CD1c-positive myeloid dendritic cell (primary cell): ENCODE measurements at regions not wholly inside any gene's neighbourhood (a gene's known extent, or its start where the extent isn't known, plus 50 kb on each side); places are given as distances from the start of the nearest gene placed in this dataset.

Experiments
- DNase-seq: peaks from one replicate; pipeline ENCODE4 v3.0.0-alpha.2; 2016; ENCODE audit errors: extremely low spot score

DNA sequence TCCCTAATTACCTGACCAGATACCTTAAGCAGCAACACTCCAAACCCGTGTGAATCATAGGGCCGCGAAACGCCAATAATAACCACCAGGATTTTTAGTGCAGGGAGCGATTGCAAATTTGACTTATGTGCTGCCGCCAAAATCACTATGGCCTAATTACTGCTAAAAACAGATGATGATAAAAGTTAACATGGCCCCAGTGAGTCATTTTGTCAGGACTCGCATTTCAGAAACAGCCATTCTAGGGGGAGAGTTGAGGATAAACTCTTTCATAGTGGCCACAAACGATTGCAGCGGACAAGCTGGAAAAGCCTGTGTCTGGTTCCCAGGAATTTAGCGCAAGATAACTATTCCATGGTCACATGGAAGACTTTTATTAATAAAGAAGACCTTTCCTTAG is 103.4 kb downstream of the HLX start:
- DNase-seq, result no peak

DNA sequence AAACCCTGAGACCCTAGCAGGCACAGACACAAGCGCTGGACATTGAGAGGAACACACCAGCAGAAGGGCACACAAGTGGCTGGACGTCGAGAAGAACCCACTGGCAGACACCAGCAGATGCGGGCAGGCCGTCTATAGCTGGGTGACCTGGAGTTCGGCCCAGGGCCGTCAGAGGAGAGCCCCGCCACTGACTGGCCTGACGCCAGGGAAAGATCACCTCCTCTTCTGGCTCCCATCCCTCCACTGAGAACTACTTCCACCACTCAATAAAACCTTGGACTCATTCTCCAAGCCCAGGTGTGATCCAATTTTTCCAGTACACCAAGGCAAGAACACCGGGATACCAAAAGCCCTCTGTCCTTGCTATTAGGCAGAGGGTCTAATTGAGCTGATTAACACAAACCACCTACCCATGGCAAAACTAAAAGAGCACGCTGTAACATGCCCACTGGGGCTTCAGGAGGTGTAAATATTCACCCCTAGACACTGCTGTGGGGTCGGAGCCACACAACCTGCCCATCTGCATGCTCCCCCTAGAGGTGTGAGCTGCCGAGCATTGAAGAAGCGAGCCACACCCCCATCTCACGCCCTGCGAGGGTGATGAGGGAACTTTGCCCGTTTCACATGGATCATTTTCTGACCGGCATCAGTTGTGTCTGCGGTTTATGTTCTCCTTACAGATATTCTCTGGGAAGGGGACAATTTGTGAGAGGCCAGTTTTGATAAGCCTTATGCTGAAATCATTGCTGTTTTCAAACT is 104.8 kb downstream of the HLX start:
- DNase-seq, result no peak

DNA sequence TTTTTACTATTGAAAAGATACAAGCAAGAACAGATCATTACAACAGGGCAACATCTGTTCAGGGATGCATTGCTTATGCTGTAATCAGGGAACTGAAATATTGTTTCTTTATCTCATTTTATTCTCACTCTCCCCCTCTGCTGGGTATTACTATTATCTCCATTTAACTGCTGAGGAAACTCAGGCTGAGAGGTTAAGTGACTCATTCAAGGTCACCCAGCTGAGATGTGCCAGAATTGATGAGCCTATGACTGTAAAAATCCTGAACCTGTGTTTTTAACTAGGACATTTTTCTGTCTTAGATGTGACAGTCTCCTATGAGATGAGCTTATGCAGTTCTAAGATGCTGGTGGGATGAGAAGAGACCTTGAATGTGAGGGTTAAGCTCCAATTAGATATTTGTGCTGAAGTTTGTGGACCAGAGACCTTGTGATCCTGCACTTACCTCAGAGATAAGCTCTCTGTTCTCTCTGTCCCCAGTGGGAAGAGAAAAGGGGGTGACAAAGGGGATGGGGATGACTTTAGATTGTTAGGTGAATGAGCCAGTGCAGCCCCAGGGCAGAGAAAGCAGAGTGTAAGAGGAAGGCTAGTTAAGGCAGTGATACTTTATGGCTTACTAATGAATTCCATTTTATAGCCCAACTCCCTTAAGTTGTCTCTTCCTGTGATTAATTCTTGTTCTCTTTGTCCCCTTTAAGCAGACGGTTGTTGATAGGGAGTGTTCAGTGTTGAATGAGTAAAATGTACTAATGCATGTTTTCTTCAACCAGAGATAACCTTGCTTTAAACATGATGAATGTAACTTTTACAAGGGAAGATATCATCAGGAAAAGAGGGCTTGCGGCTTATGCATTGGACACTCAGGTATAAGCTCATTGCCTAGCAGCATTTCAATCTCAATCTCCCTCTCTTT is 111.4 kb downstream of the HLX start:
- peak; percentile 38 for DNase-seq

DNA sequence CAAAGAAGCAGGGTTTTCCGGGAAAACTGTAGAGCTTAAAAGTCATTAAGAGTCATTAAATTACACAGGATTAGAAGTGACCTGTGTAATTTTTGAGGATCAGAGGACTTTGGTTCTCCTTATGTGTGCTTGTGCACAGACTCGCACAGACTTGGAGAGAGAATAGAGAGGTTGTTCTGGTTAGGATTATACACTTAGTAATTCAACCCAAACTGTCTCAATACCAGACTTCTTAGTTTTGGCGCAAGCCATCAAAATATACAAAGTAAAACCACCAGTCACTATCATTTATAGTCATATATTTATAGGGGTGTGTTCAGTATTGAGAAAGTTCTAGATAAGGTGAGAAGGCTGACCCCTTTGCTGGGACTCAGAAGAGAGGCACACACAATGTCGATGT is 112.3 kb downstream of the HLX start:
- DNase-seq, result no peak

DNA sequence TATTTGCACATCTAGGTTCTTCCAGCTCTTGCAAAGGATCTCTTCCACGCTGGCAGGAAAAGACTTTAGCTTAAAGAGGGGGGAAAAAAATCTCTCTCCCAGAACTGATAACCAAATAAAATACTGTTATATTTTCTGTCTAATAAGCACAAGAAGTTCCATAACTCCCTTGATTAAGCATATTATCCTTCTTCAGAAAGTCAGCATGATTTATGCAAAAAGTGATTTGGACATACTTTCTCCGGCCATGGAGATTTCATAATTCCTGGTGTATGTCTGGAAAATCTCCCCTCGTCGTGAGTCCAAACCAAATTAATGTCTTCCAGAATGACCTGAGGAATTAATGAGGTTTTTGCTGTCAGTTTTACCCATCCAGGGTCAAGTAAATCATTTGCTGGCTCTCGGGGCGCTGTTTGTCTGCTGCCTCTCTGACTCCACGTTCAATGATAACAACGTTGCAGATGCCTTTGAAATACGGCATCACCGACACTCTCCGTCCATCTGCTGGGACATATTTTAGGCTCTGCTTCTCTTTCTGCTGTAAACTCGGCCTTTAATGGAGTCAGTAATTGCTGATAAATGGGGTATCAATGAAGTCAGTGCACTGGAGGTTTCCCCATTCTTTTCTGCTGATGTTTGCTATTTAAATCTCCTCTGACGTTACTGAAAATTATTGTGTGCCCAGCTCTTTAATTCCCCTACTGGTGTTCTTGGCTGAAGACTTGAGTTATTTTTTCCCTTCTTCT is 112.9 kb downstream of the HLX start:
- DNase-seq, result no peak

DNA sequence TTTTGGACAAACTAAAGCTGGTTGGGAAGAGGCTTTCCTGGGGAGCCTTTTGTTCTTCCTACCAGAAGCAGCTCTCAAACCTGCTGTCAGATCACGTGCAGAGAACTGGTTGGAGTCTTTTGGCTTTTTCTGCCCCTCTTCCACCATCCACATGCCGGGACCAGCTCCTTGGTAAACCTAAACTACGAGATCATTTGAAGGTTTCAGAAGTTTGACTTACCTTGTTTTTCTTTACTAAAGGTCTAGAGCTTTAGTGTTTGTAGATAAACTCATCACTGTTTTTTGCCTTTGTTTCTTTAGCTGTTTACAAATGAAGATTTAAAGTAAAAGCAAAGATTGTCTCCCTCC is 113.4 kb downstream of the HLX start:
- no peak for DNase-seq

DNA sequence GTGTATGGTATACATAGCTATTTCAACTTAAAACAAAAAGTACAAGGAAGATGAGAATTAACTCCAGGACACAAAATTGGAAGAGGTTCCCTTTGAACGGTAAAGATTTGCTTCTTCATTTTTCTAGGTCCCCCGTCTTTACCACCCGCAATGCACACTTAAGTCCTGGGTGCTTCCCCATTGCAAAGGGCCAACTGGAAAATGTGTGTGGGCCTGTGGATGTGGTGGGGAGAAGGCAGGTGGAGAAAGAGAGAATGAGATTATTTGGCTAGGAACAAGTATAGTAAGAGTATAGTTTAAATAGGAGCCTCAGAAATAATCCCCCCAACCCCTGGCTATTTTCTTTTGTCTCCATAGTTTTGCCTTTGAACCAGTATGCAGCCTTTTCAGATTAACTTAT is 115.4 kb downstream of the HLX start:
- DNase-seq, result no peak

DNA sequence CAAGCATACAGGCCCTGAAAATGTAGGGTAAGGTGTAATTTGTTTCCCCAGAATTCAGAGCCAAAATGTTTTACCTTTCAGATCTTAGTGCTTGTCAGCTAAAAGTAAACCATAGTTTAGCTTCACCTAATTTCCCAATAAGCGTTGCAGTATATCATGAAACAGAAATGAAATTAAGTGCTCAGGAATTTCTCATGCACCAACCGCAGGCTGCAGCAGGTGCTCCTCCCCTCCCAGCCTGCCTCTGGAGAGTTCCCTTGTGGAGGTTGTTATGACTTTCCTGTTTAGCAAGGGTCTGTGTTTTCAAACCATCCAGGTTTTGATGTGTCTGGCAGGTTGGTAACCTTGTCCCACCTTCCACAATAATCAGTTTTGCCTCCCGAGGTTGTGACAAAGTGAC is 118.5 kb downstream of the HLX start:
- no peak for DNase-seq

DNA sequence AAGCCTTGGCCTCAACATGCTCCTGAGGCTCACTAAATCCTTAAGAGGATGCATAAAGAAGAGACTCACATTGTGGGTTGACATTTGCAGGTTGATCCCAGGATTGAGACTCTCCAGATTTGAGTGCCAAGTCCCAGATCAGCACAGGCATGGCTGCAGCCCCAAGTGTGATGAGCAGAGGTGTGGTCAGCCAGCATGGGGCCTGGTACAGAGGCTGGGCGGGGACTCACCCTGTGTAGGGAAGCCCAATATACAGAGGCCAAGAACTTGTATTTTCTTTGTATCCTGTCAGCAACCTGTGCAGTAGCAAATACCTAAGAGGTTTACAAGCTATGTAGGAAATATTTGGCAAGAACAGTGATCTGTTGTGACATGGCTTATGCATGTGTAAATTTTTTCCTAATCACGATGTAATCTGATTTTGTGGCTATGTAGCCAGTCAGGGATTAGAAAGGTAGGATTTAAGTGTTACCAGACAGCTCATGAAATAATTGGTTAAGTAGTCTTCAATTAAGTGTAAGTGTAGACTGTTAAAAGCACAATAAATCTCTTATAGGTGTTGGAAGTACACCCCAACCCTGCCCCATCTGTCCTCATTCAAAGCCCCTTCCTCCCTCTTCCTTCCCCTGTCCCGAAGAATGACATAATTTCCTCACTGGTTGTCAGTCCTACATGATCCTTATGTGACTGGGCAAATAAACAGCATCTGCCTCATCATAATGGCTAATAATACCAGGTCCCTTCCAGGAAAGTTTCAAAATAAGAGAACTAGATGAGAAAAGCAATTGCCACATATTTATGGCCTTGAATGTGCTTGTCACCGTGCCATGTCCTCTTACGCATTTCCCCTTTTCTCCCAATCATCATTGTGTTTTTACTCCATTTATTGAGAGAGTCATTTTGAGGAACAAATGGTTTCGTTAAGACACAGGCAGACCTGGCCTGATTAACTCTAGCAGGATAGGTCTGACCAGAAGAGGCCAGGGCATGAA is 120.9 kb downstream of the HLX start:
- DNase-seq, result peak; percentile 94

DNA sequence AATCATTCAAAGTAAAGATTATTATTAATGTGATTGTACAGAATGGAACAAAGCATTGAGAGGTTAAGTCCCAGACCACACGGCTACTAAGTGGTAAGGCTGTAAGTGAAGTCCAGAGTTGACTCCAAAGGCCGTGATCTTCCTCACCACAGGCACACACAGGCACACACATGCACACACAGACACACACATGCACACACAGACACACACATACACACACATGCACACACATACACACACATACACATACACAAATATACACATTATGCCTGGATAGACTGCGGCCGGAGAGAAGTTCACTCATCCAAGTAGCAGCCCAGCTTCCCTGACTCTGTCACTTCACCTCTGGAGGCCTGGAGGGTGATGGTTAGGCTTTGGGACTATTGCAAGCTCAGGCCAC is 121.9 kb downstream of the HLX start:
- DNase-seq, result no peak

DNA sequence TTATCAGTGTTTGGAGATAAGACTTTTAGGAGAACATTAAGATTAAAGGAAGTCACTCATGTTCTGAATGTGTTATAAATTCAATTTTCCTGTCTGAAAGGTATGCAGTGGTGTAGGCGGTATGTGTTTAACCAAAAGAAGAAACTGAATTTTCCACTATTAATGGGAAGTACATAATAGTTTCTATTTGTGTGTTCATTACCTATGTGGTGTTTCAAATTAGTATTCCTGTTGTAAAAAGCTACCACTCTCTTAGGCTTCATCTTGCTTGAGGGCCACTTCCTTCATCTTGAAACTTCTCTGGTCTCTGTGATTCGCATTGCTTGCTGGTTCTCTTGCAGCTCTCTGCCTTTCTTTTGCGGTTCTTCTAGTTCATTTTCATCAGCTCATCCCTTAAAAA is 123.4 kb downstream of the HLX start:
- peak; percentile 29 for DNase-seq

DNA sequence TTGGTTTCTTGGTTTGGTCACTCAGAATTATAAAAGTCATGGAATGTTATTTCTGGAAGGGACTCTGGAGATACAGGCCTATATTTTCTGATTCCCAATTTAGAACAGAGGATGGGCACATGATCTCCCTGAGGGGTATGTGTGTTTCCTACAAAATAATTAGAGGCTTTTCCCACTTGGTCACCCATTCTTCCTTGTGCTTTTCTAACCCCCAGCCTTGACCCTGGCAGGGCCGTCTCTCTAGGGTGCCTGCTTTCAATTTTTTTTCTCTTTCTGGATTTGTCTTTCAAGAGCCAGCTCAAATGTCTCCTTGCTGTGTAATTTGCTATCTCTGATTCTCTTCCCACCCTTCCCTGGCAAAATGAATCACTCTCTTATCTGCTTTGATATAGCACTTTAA is 131.9 kb downstream of the HLX start:
- DNase-seq, result no peak

DNA sequence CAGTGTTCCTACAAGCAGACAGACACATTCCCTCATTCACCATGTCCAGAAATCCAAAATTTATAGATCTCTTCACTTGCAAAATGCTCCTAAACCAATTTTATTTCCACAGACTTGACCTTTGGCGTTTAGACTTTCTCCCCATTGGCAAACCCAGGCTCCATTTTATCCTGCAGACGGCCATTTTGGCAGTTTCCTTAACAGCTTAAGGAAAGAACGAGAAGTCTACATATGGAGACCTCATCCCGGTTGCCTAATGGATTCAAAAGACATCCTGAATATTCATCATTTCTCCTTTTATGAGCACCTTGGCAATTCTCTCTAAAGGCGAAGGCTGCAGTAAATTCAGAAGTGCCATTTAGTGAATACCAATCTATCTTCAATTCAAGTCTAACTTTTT is 132.9 kb downstream of the HLX start:
- DNase-seq, result no peak

DNA sequence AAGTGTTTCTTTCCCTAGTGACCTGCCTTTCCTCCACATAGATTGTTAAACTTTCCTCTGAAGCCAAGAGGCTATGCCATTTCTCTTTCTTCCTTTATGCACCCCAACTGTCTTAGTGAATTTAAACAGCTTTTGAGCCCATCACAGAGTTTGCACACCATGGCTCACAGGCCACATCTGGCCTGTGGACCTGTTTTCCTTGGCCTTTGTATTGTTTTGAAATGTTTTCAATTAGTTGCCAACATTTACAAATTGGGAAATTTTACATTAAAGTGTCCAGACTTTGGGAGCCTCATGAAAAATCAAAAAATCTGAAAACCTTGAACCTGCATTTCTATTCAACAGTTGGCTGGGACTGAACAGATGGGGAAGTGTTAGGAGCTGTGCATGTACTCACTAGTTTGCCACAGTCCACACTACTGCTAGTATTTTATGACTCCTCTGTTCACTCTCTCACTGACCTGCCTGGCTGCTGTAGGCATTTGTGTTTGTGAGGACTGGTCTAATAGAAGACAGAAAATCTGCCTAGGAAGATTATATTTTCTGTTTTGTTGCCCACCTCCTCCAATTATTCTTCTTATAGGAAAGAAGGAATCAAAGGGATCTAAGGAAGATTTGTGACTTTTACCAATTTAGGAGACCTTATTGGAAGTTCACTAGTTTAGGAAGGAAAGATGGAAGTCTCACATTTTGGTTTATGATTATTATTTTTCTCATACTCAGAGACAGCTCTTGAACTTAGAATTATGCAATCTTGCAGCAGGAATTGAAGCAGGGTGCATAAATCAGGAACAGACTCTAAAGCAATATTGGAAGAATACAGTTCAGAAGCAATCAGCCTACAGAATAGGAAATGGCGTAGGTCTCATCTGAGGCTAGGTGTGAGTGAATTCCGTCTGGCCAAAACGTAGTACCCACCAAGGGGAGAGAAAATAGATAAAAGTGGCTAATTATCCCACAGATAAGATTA is 134.7 kb downstream of the HLX start:
- peak; percentile 36 for DNase-seq

DNA sequence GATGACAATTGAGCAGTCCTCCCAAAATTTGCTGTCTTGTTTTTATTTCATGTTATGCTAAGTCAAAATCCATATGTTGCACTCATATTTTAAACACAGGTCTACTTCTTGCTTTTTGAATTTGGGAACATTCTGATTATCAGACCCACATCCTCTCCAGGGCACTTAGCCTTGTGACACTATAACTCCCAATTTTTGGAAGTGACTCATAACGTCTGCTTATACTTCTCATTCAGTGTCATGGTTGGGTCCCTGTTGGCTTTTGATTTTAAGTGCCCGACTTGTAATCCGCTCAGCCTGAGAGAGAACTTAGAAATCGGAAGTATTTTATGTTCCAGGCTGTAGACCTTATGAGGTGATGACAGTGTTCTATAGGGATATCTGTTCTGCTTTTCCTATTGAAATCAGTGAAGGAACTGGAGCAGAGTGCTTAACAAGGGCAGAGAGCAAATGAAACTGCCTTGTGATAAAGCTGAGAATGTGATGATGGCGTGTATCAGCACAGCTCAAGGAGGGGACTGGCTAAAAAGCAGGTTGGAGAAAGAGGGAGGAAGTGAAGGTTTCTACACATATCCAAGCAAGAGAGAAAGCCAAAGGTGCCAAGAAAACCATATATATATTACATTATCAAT is 136.0 kb downstream of the HLX start:
- DNase-seq, result peak; percentile 58

DNA sequence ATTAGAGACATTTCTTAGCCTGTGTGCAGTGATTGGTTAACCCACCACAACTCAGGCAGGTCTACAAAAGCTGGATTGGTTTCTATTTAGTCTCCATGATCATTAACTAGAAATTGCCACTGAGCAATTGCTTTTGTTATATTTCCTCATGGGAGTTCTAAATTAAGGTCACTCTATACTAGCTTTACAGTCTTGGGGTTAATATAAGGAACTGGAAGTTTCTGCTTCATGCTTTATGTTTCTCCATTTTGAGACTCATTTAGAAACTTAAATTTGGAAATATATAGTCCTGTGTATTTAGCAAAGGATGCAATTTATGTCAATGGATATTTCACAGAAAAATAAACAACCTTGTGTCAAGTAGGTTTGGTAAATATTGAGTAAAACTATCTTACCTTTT is 137.5 kb downstream of the HLX start:
- peak; percentile 81 for DNase-seq

DNA sequence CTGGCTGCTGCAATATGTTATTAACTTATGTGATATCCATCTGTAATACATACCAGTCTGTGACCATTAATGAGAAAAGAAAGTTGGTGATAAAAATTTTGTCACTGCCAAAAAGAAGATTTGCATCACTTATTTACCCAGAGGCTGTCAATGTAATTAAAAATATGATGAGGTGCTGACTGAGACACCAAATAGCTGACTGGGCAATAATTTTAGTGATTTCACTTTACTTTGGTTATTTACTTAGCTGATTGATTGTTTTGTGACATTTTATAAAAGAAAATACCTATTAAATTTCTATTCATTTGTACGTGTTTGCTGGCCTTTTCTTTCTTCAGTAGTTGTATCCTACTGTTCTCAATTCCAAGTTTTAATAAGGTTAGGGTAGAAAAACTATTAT is 139.2 kb downstream of the HLX start:
- DNase-seq, result no peak

DNA sequence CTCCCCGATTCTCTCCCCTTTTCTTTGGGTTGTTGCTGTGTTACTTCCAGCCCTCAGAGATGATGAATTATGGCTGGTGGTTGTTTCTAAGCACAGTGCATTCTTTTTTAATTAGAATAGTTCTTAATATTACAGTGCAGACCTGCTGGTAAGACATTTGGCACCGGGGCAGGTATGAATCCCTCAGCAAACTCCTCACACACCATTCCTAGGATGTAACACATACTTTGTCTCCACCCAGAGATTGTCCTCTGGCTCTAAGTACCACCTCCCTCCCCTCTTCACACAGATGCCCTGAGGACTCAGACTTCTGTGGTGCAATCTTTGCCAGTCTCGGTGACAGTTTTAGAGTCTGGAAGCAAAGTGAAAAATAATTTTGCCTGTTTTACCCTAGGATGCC is 143.1 kb downstream of the HLX start:
- DNase-seq, result no peak

DNA sequence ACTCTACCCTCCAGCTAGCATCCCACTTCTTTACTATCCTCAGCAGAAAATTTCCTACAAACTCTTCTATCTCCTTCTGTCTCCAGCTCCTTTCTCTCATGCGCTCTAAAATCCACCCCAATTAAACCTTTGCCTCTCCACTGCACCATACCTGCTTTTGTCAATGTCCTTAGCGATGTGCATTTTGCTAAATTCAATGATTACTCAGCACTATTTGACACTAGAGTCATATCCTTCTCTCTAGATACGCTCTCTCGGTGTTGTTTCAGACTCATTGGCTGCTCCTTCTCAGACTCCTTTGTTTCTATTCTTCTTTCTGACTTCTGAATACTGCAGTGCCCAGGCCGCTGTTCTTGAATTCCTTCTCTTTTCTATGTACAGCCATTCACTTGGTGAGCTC is 144.2 kb downstream of the HLX start:
- DNase-seq, result no peak

DNA sequence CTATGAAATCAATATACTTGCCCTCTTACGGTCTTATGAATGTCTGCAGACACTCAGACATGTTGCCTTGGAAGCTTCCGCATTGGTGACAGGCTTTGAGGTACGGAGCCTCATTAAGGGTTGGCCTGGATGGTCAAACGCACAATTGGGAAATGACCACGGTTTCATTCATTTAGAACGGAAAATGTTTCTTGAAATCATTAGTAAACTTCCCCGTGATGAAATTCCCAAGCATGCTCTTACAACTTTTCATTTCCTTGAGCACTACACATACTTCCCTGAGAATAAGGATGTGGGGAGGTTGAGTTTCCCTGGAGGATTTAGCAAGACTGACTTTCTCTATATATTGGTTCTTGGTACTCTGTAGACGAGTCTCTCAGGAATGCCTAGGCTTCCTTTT is 146.3 kb downstream of the HLX start:
- DNase-seq, result peak; percentile 37
